ENCODE measurements at regions not wholly inside any gene's neighbourhood (a gene's known extent, or its start where the extent isn't known, plus 50 kb on each side); places are given as distances from the start of the nearest gene placed in this dataset.

- no peak for DNase-seq (ENCODE audit: low spot score)
Observed at GRCh38 chr18:25962919-25963318, 127.5 kb downstream of the SS18 start.

DNA sequence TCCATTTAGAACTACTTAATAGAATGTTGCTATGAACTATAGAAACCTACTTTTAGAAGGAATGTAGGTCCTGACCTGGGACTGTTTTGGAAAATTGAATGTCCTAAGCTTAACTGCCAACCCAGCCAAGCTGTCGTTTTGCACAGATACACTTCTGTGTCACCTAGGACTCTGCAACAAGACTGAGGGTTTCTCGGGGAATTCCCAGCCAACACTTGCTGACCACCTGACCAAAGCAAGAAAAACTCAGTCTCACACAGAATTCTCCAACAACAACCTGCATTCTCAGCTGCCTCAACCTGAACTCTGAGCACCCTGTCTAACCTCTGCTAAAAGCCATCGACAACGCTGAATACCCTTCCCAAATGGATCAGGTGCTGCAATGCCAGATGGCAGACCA lies 128.2 kb downstream of the SS18 start:
- DNase-seq (ENCODE audit: low spot score), result no peak

- no peak for DNase-seq (ENCODE audit: low spot score)
Observed at GRCh38 chr18:25957017-25957416, 133.4 kb downstream of the SS18 start.

DNA sequence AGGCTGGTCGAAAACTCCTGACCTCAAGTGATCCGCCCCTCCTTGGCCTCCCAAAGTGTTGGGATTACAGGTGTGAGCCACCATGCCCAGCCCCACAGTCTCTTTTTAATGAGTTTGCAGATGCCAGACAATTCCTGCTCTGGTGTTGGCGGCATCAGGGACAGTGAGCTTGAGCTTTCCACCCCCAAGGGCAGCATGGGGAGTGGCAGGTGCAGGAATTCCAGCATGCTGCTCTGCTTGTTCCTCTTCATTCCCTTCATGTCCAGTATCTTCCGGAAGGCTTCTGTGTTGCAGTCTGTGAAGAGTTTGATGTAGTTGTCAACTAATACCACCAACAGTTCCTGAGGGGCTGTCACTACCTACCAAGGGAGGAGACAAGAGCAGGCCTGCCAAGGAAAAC lies 137.3 kb downstream of the SS18 start:
- no peak for DNase-seq (ENCODE audit: low spot score)

GRCh38 chr18:25950321-25950720 lies 140.1 kb downstream of the SS18 start:
- no peak for DNase-seq (ENCODE audit: low spot score)

DNA sequence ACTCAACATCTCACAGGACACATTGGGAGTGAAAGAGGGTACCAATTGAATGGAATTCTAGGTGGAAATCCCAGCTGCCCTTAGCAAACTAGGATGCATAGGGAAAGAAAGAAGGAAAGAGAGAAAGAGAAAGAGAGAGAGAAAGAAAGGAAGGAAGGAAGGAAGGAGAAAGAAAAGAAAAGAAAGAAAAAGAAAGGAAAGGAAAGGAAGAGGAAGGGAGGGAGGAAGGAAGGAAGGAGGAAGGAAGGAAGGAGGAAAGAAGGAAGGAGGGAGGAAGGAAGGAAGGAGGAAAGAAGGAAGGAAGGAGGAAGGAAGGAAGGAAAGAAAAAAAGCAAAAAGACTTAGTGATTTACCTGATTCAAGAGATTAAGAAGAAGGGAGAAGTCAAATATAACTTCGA lies 143.9 kb downstream of the SS18 start:
- DNase-seq (ENCODE audit: low spot score), result no peak

- no peak for DNase-seq (ENCODE audit: low spot score)
Observed at GRCh38 chr18:25935356-25935755, 155.1 kb downstream of the SS18 start.

GRCh38 chr18:25931126-25931525 lies 159.3 kb downstream of the SS18 start:
- DNase-seq (ENCODE audit: low spot score), result no peak

DNA sequence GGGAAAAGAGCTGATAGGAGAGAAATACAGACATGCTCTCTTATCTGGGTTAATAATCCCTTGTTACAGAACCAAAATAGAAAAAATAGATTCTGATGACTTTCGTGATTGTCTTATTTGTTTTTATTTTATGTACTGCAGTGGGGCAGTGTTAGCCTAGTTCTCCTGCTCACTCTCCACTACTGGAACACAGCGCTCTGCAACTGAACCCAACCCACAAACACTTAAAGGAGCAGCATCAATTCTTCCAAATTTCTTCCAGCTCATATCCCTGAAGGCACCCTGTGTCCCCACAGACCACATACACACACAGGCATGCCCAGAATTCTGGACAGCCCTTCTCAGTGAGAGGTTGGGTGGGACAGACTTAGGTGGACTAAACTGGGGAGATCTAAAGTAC lies 160.6 kb downstream of the SS18 start:
- no peak for DNase-seq (ENCODE audit: low spot score)

- DNase-seq (ENCODE audit: low spot score), result no peak
Observed at GRCh38 chr18:25927830-25928229, 162.6 kb downstream of the SS18 start.

DNA sequence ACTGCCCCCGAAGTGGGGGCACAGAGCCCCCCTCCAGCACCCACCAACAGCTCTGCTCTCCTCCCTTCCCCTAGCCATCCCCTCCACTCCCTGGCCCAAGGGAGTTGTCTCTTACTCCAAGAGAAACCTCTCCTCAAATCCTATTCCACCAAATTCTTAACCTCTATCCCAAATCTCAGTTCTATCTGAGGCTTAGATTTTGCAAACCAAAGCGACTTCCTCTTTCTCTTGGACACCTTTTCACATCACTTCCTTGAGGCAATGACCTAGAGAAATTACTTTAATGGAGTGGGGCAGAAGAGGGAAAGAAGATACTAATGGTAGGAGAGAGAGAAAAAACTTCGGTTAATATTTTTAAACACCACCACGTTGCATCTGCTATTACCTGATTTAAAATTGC lies 167.2 kb downstream of the SS18 start:
- DNase-seq (ENCODE audit: low spot score), result no peak

GRCh38 chr18:25921677-25922421 lies 168.6 kb downstream of the SS18 start:
- DNase-seq (ENCODE audit: low spot score), result peak; percentile 52

- no peak for DNase-seq (ENCODE audit: low spot score)
Observed at GRCh38 chr18:25915907-25916306, 174.5 kb downstream of the SS18 start.

- no peak for DNase-seq (ENCODE audit: low spot score)
Observed at GRCh38 chr18:25898965-25899364, 191.4 kb downstream of the SS18 start.

GRCh38 chr18:25896956-25897355 lies 193.5 kb downstream of the SS18 start:
- DNase-seq (ENCODE audit: low spot score), result no peak

- peak; percentile 18 for DNase-seq (ENCODE audit: low spot score)
Observed at GRCh38 chr18:25896178-25896780, 194.1 kb downstream of the SS18 start.

DNA sequence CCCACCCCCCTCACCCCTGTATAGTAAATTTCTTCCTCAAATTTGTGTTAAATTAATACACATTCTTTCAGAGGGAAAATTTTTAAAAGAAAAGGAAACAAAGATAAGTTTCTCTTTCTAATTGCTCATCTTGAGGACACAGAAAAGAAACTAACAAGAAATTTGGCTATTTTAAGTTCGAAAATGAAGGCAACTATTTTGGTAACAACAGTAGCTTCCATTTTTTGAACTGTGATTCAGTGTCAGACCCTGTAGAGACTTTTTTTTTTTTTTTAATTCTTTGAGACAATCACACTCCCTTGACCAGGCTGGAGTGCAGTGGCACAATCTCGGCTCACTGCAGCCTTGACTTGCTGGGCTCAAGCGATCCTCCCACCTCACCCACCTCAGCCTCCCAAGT lies 194.9 kb downstream of the SS18 start:
- no peak for DNase-seq (ENCODE audit: low spot score)

DNA sequence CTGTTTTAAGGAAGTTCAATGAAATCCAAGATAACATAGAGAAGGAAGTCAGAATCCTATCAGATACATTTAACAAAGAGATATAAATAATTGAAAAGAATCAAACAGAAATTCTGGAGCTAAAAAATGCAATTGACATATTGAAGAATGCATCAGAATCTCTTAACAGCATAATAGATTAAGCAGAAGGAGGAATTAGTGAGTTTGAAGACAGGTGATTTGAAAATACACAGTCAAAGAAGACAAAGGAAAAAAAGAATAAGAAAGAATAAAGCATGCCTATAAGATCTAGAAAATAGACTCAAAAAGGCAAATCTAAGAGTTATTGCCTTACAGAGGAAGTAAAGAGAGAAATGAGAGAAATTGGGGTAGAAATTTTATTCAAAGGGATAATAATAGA lies 204.1 kb downstream of the SS18 start:
- DNase-seq (ENCODE audit: low spot score), result no peak

GRCh38 chr18:25883091-25883490 lies 207.3 kb downstream of the SS18 start:
- no peak for DNase-seq (ENCODE audit: low spot score)

- no peak for DNase-seq (ENCODE audit: low spot score)
Observed at GRCh38 chr18:25881149-25881548, 209.3 kb downstream of the SS18 start.

GRCh38 chr18:25880441-25880840 lies 210.0 kb downstream of the SS18 start:
- DNase-seq (ENCODE audit: low spot score), result no peak

GRCh38 chr18:25876330-25876948 lies 214.0 kb downstream of the SS18 start:
- no peak for DNase-seq (ENCODE audit: low spot score)

GRCh38 chr18:25875551-25876240 lies 214.7 kb downstream of the SS18 start:
- DNase-seq (ENCODE audit: low spot score), result no peak

Measured in A172 (cell line).